D721Med (cell line): ENCODE measurements at regions not wholly inside any gene's neighbourhood (a gene's known extent, or its start where the extent isn't known, plus 50 kb on each side); places are given as distances from the start of the nearest gene placed in this dataset.

Experiments used
- DNase-seq: peaks from one replicate; pipeline ENCODE4 v3.0.0; 2011; ENCODE audit warnings: low spot score; ENCODE audit not compliant: insufficient read length
- FAIRE-seq: peaks from 2 replicates; lab custom pipeline; 2011; peaks lifted over from hg19 to GRCh38; lab: Jason Lieb, UNC
- CTCF ChIP-seq: IDR thresholded peaks from 2 replicates; pipeline ENCODE4 v1.5.1; 2012; ENCODE audit warnings: mild to moderate bottlenecking, control low read depth; ENCODE audit not compliant: insufficient read depth; ENCODE audit errors: missing control alignments

- FAIRE-seq (no peak), DNase-seq (no peak)
- TF ChIP-seq CTCF, result no peak
These were observed 60.5 kb upstream of the TBX20 start for GRCh38 chr7:35314354-35314753.

GRCh38 chr7:35313575-35313974, 59.7 kb upstream of the TBX20 start:
- DNase-seq, result no peak
- no peak for FAIRE-seq
- no peak for TF ChIP-seq CTCF
